Vagina (tissue), 2 donors: ENCODE measurements at regions not wholly inside any gene's neighbourhood (a gene's known extent, or its start where the extent isn't known, plus 50 kb on each side); places are given as distances from the start of the nearest gene placed in this dataset.
A peak's percentile ranks its signal among the peaks of the same experiment; 100 is the strongest.

Source experiments
- DNase-seq, 2 donors: peaks; one replicate each; pipeline ENCODE4 v3.0.0-alpha.2; 2017; ENCODE audit errors: extremely low spot score in 2 of 2
- H3K27ac ChIP-seq: fragments of 200-600 bp; sonication (generic); one replicate; pipeline ENCODE4 v1.5.1; 2019
- H3K27me3 ChIP-seq: fragments of 200-600 bp; sonication (generic); one replicate; pipeline ENCODE4 v1.5.1; 2019
- H3K36me3 ChIP-seq, 2 donors: fragments of 200-600 bp; sonication (generic); one replicate each; pipeline ENCODE4 v1.5.1; 2017 to 2019
- H3K4me1 ChIP-seq: fragments of 200-600 bp; sonication (generic); one replicate; pipeline ENCODE4 v1.5.1; 2019
- H3K4me3 ChIP-seq, 2 donors: fragments of 200-600 bp; sonication (generic); 1 replicate in 1 of 2; 2 replicates in 1 of 2; pipeline ENCODE4 v1.5.1; 2016 to 2019
- H3K9me3 ChIP-seq: fragments of 200-600 bp; sonication (generic); one replicate; pipeline ENCODE4 v1.5.1; 2019
- CTCF ChIP-seq, 3 experiments: fragments of 450-650 bp in 2 of 3; fragments of 200-600 bp in 1 of 3; sonication (generic) in 1 of 3; IDR thresholded peaks; one replicate each; pipeline ENCODE4 v1.5.1; 2017 to 2019; ENCODE audit warnings: antibody characterized with exemption in 3 of 3, mild to moderate bottlenecking in 2 of 3, moderate library complexity in 2 of 3
- POLR2A ChIP-seq, 2 donors: fragments of 450-650 bp; IDR thresholded peaks; one replicate each; pipeline ENCODE4 v1.6.1; 2017; ENCODE audit warnings: antibody characterized with exemption in 2 of 2, mild to moderate bottlenecking in 2 of 2, moderate library complexity in 2 of 2
- POLR2AphosphoS5 ChIP-seq, 2 donors: sonication (generic); formaldehyde crosslinking; IDR thresholded peaks; one replicate each; pipeline ENCODE4 v1.9.0; 2017; ENCODE audit warnings: antibody characterized with exemption in 2 of 2, mild to moderate bottlenecking in 2 of 2, low read depth in 1 of 2; ENCODE audit not compliant: insufficient read depth in 1 of 2
- intact Hi-C: fragments of 100-400 bp; cut with DNase I; formaldehyde crosslinking; loops from one replicate; pipeline ENCODE4 v1.15.1; 2023

- no peak for DNase-seq
- intact Hi-C loops, result no loop called here
- Histone ChIP-seq H3K27ac (no peak overlapping the region), H3K4me1 (no peaks in the 10 kb centered on the region), H3K36me3 (no peaks in the 10 kb centered on the region), H3K27me3 (no peaks in the 10 kb centered on the region), H3K4me3 (no peak overlapping the region), H3K9me3 (no peaks in the 10 kb centered on the region)
- no peak for TF ChIP-seq POLR2AphosphoS5 (IDR thresholded peaks at IDR 0.05; ENCODE audit: insufficient read depth in 1 of 2, low read depth in 1 of 2)
- TF ChIP-seq POLR2A (IDR thresholded peaks at IDR 0.05), result no peak
- TF ChIP-seq CTCF (IDR thresholded peaks at IDR 0.05), result no peak
Measured at GRCh38 chr2:83085869-83086268, 1373.2 kb downstream of the SUCLG1 start.

- H3K4me3 ChIP-seq, result no peak overlapping the region
- H3K4me1 ChIP-seq, result no peaks in the 10 kb centered on the region
- no peaks in the 10 kb centered on the region for H3K9me3 ChIP-seq
- no peaks in the 10 kb centered on the region for H3K27me3 ChIP-seq
- DNase-seq, result no peak
- no peak overlapping the region for H3K27ac ChIP-seq
- intact Hi-C loops, result no loop called here
- no peaks in the 10 kb centered on the region for H3K36me3 ChIP-seq
- TF ChIP-seq POLR2A (IDR thresholded peaks at IDR 0.05) (no peak), POLR2AphosphoS5 (IDR thresholded peaks at IDR 0.05; ENCODE audit: insufficient read depth in 1 of 2, low read depth in 1 of 2) (peak in 1 of 2 donors; percentile 18)
Measured at GRCh38 chr2:83081826-83082690, 1377.0 kb downstream of the SUCLG1 start.

- no peak overlapping the region for H3K4me3 ChIP-seq
- no peaks in the 10 kb centered on the region for H3K9me3 ChIP-seq
- no peak for DNase-seq
- H3K27ac ChIP-seq, result no peak overlapping the region
- no peaks in the 10 kb centered on the region for H3K36me3 ChIP-seq
- intact Hi-C loops, result no loop called here
- no peak for TF ChIP-seq CTCF (IDR thresholded peaks at IDR 0.05)
- no peak for TF ChIP-seq POLR2A (IDR thresholded peaks at IDR 0.05)
- TF ChIP-seq POLR2AphosphoS5 (IDR thresholded peaks at IDR 0.05; ENCODE audit: insufficient read depth in 1 of 2, low read depth in 1 of 2), result no peak
- H3K27me3 ChIP-seq, result no peaks in the 10 kb centered on the region
- H3K4me1 ChIP-seq, result no peaks in the 10 kb centered on the region
Measured at GRCh38 chr2:83079007-83079406, 1380.1 kb downstream of the SUCLG1 start.

- no peak for DNase-seq
- Histone ChIP-seq H3K27me3 (no peaks in the 10 kb centered on the region), H3K27ac (no peak overlapping the region), H3K9me3 (no peaks in the 10 kb centered on the region), H3K4me3 (no peak overlapping the region), H3K36me3 (no peaks in the 10 kb centered on the region), H3K4me1 (no peaks in the 10 kb centered on the region)
- intact Hi-C loops, result no loop called here
- TF ChIP-seq CTCF (IDR thresholded peaks at IDR 0.05), result no peak
- TF ChIP-seq POLR2AphosphoS5 (IDR thresholded peaks at IDR 0.05; ENCODE audit: insufficient read depth in 1 of 2, low read depth in 1 of 2), result no peak
- no peak for TF ChIP-seq POLR2A (IDR thresholded peaks at IDR 0.05)
Measured at GRCh38 chr2:83072767-83073166, 1386.3 kb downstream of the SUCLG1 start.

GRCh38 chr2:83071914-83072313, 1387.2 kb downstream of the SUCLG1 start:
- Histone ChIP-seq H3K9me3 (no peaks in the 10 kb centered on the region), H3K4me3 (no peak overlapping the region), H3K4me1 (no peaks in the 10 kb centered on the region), H3K27ac (no peak overlapping the region), H3K27me3 (no peaks in the 10 kb centered on the region), H3K36me3 (no peaks in the 10 kb centered on the region)
- no peak for DNase-seq
- TF ChIP-seq POLR2AphosphoS5 (IDR thresholded peaks at IDR 0.05; ENCODE audit: insufficient read depth in 1 of 2, low read depth in 1 of 2) (no peak), POLR2A (IDR thresholded peaks at IDR 0.05) (no peak), CTCF (IDR thresholded peaks at IDR 0.05) (no peak)
- intact Hi-C loops, result no loop called here
